Bronchial epithelial cell (primary cell): ENCODE measurements at regions not wholly inside any gene's neighbourhood (a gene's known extent, or its start where the extent isn't known, plus 50 kb on each side); places are given as distances from the start of the nearest gene placed in this dataset.

Source experiments
- DNase-seq: peaks from one replicate; pipeline ENCODE4 v3.0.0-alpha.2; 2010; ENCODE audit warnings: low read depth
- FAIRE-seq: peaks from 2 replicates; lab custom pipeline; 2011; peaks lifted over from hg19 to GRCh38; lab: Jason Lieb, UNC
- H3K27me3 ChIP-seq: 2 replicates; pipeline ENCODE4 v1.5.1; 2011; ENCODE audit warnings: low read length; ENCODE audit not compliant: control insufficient read depth, insufficient read depth
- H3K36me3 ChIP-seq: 2 replicates; pipeline ENCODE4 v1.5.1; 2011; ENCODE audit warnings: low read length; ENCODE audit not compliant: control insufficient read depth, insufficient read depth
- H3K4me3 ChIP-seq: 2 replicates; pipeline ENCODE4 v1.5.1; 2011; ENCODE audit warnings: mild to moderate bottlenecking, low read depth, low read length, control low read depth
- TF ChIP-seq, protein P1 (sequence below): IDR thresholded peaks from 2 replicates; pipeline ENCODE4 v1.5.1; 2011; ENCODE audit warnings: mild to moderate bottlenecking, moderate library complexity, low read length, control low read depth, inconsistent platforms; ENCODE audit not compliant: insufficient read depth, severe bottlenecking

DNA sequence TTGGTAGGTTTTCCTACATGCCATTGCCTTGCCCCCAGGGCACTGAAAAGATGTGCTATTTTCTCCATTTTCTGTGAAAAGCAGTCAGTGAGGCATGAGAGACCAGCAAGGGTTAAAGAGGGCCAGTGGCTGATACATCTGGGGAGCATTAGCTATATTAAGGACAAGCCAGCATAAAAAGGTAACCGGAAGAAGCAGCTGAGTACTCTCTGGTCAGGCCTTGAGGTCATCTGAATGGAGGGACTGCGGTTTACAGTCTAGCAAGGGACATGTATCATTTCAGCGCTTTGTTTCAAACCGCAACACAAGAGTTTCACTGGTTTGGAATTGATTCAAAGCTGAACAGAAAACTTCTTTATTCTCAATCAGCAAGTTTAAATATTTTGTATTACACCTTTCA is 120.4 kb downstream of the EPDR1 start:
- Histone ChIP-seq H3K27me3 (no peaks in the 10 kb centered on the region), H3K36me3 (no peaks in the 10 kb centered on the region), H3K4me3 (no peak overlapping the region)
- TF ChIP-seq, protein P1, sequence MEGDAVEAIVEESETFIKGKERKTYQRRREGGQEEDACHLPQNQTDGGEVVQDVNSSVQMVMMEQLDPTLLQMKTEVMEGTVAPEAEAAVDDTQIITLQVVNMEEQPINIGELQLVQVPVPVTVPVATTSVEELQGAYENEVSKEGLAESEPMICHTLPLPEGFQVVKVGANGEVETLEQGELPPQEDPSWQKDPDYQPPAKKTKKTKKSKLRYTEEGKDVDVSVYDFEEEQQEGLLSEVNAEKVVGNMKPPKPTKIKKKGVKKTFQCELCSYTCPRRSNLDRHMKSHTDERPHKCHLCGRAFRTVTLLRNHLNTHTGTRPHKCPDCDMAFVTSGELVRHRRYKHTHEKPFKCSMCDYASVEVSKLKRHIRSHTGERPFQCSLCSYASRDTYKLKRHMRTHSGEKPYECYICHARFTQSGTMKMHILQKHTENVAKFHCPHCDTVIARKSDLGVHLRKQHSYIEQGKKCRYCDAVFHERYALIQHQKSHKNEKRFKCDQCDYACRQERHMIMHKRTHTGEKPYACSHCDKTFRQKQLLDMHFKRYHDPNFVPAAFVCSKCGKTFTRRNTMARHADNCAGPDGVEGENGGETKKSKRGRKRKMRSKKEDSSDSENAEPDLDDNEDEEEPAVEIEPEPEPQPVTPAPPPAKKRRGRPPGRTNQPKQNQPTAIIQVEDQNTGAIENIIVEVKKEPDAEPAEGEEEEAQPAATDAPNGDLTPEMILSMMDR, result no peak
- DNase-seq, result no peak
- FAIRE-seq, result no peak

DNA sequence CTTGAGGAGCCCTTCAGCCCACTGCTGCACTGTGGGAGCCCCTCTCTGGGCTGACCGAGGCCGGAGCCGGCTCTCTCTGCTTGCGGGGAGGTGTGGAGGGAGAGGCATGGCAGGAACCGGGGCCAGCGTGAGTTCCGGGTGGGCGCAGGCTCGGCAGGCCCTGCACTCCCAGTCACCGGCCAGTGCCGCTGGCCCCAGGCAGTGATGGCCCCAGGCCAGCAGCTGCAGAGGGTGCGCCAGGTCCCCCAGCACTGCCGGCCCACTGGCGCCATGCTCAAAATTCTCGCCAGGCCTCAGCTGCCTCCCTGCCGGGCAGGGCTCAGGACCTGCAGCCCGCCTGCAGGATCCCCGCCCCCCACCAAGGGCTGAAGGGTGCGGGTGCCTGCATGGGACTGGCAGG is 128.4 kb upstream of the STARD3NL start:
- TF ChIP-seq, protein P1, result no peak
- Histone ChIP-seq H3K4me3 (no peak overlapping the region), H3K36me3 (no peaks in the 10 kb centered on the region), H3K27me3 (no peaks in the 10 kb centered on the region)
- FAIRE-seq (no peak), DNase-seq (no peak)

DNA sequence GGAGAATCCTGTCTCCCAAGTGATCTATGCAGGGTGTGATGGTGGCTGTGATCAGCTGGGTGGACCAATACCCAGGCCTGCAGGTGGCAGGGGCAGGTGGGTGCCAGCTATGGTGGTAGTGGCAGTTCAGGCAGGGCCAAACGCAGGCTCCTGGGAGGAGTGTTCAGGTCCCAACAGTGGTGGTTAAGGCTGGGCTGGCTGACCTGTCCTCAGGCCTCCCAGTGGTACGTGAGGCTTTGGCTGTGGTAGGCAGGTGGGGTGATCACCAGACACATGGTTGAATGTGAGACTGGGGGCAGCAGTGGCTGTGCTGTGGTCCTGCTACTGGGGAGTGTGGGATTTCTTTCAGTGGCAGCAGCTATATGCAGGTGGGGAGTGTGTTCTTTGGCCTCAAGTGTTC is 126.7 kb upstream of the STARD3NL start:
- DNase-seq (no peak), FAIRE-seq (no peak)
- TF ChIP-seq, protein P1, result no peak
- H3K27me3 ChIP-seq, result no peaks in the 10 kb centered on the region
- no peaks in the 10 kb centered on the region for H3K36me3 ChIP-seq
- no peak overlapping the region for H3K4me3 ChIP-seq

DNA sequence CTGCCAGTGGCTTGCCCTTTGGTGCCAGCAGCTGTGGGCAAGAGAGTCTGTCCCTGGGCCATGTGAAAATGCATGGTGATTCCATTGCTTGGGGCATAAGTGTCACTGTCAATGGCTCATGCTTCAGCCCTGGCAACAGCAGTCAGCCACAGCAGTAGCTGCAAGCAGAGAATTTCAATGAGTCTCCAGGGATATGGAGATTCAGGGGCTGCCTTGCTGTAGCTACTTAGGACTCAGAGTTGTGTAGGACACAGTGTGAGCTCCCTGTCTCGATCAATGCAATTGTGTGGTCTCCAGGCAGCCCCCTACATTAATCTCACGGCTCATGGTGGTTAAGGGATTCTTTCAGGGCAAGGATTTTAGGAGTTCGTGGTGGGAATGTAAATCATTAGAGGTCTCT is 126.3 kb upstream of the STARD3NL start:
- TF ChIP-seq, protein P1, result no peak
- FAIRE-seq (no peak), DNase-seq (no peak)
- Histone ChIP-seq H3K36me3 (no peaks in the 10 kb centered on the region), H3K27me3 (no peaks in the 10 kb centered on the region), H3K4me3 (no peak overlapping the region)

DNA sequence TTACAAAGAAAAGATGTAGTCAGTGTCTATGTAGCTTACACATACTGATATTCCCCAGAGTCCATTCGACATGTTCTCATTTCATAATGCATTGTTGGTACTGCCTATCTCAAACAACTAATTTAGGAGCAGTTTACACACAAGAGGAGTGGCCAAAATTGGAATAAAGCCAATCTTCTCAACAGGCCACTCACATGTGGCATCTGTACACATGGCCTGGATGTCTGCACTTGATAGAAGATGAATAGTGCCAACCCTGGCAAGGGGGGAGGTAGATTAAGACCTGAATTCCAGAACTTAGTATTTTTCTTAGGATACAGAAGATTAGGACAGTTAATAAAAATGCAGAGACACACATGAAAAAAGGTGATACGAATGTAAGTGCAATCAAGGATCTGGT is 125.3 kb upstream of the STARD3NL start:
- Histone ChIP-seq H3K27me3 (no peaks in the 10 kb centered on the region), H3K4me3 (no peak overlapping the region), H3K36me3 (no peaks in the 10 kb centered on the region)
- DNase-seq (no peak), FAIRE-seq (no peak)
- TF ChIP-seq, protein P1, result no peak

DNA sequence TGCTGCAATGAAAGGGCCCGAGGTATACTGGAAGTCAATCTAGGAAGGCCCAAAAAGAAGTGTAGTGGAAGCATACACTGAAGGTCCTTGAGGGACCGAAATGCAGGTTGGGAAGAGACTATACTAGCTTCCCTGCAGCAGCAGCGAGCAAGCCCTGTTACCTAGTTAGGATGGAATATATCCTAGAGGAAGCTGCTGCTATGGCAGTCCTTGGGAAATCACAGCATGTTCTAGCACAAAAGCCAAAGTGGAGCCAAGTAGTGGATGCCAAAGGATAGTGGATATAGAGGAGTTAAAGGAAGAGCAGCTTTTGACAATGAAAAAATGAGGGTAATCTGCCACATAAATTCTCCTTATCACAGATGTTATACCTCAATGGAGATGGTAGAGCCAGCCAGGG is 123.8 kb upstream of the STARD3NL start:
- TF ChIP-seq, protein P1, result no peak
- H3K4me3 ChIP-seq, result no peak overlapping the region
- no peaks in the 10 kb centered on the region for H3K36me3 ChIP-seq
- FAIRE-seq, result no peak
- H3K27me3 ChIP-seq, result no peaks in the 10 kb centered on the region
- DNase-seq, result no peak
